ENCODE measurements at regions not wholly inside any gene's neighbourhood (a gene's known extent, or its start where the extent isn't known, plus 50 kb on each side); places are given as distances from the start of the nearest gene placed in this dataset.
"Not testable (repeated sequence)": the region's sequence is repeated elsewhere in the genome, so short reads cannot be mapped to it uniquely, and the experiment has no call there.

DNA sequence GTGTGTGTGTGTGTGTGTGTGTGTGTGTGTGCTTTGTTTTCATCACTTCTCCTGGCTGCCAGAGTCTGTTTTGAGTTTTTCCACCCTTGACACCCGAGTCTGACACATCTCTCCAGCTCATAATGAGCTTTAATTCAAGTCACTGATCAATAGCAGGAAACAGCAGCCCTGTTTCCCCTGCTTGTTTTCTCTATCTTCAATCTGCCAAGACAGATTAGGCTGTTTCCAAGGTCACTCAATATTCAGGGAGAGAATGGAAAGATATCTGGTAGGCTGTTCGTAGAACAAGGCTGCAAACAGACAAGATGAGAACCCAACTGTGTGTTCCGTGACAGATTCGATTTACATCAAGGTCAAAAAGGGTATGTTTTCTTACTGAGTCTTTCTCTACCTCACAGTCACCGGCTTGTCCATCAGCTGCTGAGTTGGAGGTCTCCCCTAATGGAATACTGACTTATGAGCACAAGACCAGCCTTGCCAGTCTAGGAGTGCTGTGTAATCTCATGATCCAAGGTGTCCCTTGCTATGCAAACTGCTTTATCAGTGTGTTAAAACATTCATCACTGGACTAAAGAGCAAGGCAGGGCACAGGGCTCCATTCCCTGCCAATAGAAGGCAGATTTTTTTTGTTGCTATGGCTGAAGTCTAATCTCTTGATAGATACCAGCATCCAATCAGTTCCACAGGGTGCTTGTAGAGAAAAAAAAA lies 187.9 kb upstream of the LMCD1 start:
- Histone ChIP-seq H3K4me1 (ENCODE audit: control insufficient read depth in 5 of 5, insufficient read depth in 5 of 5, low read length in 5 of 5) (peaks cover 0 to 1% (median 0%) of the 10 kb centered on the region in 5 donors), H3K27me3 (ENCODE audit: control insufficient read depth in 3 of 3, insufficient read depth in 3 of 3, low read length in 2 of 3) (no peaks in the 10 kb centered on the region), H3K36me3 (ENCODE audit: control insufficient read depth in 4 of 4, insufficient read depth in 4 of 4, low read length in 4 of 4) (no peaks in the 10 kb centered on the region), H3K4me3 (no peak overlapping the region), H3K9ac (ENCODE audit: insufficient read depth in 1 of 2, low read length in 2 of 2) (no peak overlapping the region), H3K9me3 (ENCODE audit: control insufficient read depth in 4 of 4, insufficient read depth in 3 of 4, low read length in 3 of 4) (no peaks in the 10 kb centered on the region), H3K27ac (ENCODE audit: low read depth in 1 of 2, low read length in 1 of 2) (no peak overlapping the region)
- TF ChIP-seq CTCF (IDR thresholded peaks at IDR 0.05; ENCODE audit: control extremely low read depth, extremely low read depth), result no peak
- ATAC-seq (ENCODE audit: insufficient read depth, low FRiP score), result no peak
- WGBS, 2 donors, result 66 to 84% methylated on average over 5 of the region's 5 CpGs
- DNase-seq, result no peak

DNA sequence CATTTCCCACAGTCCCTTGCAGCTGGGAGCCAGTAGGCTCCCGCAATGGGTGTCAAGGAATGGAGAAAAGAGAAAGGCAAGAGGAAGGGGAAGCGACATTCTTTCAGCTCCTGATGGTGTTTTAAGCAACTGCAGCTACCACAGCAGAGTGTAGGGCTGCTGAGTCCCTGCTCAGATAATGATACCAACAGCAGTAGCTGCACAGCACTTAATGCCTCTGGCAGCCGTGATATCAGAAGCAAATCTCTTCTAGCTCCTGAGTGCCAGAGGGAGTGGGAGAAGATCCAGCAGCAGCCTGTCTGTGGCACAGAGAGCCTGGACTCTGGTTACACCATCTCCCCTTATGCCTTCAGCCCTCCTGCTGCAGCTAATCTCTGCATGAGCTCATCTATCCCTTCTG lies 186.1 kb upstream of the LMCD1 start:
- not testable (repeated sequence) for ATAC-seq (ENCODE audit: insufficient read depth, low FRiP score); H3K27me3 ChIP-seq (ENCODE audit: control insufficient read depth in 3 of 3, insufficient read depth in 3 of 3, low read length in 2 of 3); DNase-seq; H3K27ac ChIP-seq (ENCODE audit: low read depth in 1 of 2, low read length in 1 of 2); H3K9ac ChIP-seq (ENCODE audit: insufficient read depth in 1 of 2, low read length in 2 of 2); H3K4me1 ChIP-seq (ENCODE audit: control insufficient read depth in 5 of 5, insufficient read depth in 5 of 5, low read length in 5 of 5); H3K9me3 ChIP-seq (ENCODE audit: control insufficient read depth in 4 of 4, insufficient read depth in 3 of 4, low read length in 3 of 4); H3K4me3 ChIP-seq; H3K36me3 ChIP-seq (ENCODE audit: control insufficient read depth in 4 of 4, insufficient read depth in 4 of 4, low read length in 4 of 4)
- WGBS, 2 donors, result 90 to 91% methylated on average over 3 of the region's 3 CpGs

GRCh38 chr3:8317661-8318649 lies 183.7 kb upstream of the LMCD1 start:
- DNase-seq, result peak in 1 of 3 donors; percentile 39

More at GRCh38 chr3:8317661-8318649, 183.7 kb upstream of the LMCD1 start:
- H3K27ac ChIP-seq (ENCODE audit: low read depth in 1 of 2, low read length in 1 of 2), result no peak overlapping the region
- H3K9ac ChIP-seq (ENCODE audit: insufficient read depth in 1 of 2, low read length in 2 of 2), result no peak overlapping the region
- 77 to 85% methylated on average over 8 of the region's 8 CpGs for WGBS, 2 donors
- H3K4me1 ChIP-seq (ENCODE audit: control insufficient read depth in 5 of 5, insufficient read depth in 5 of 5, low read length in 5 of 5), result peaks cover 0 to 1% (median 0%) of the 10 kb centered on the region in 5 donors
- no peaks in the 10 kb centered on the region for H3K9me3 ChIP-seq (ENCODE audit: control insufficient read depth in 4 of 4, insufficient read depth in 3 of 4, low read length in 3 of 4)
- no peak overlapping the region for H3K4me3 ChIP-seq
- TF ChIP-seq CTCF (IDR thresholded peaks at IDR 0.05; ENCODE audit: control extremely low read depth, extremely low read depth), result no peak
- no peaks in the 10 kb centered on the region for H3K36me3 ChIP-seq (ENCODE audit: control insufficient read depth in 4 of 4, insufficient read depth in 4 of 4, low read length in 4 of 4)
- H3K27me3 ChIP-seq (ENCODE audit: control insufficient read depth in 3 of 3, insufficient read depth in 3 of 3, low read length in 2 of 3), result no peaks in the 10 kb centered on the region
- no peak for ATAC-seq (ENCODE audit: insufficient read depth, low FRiP score)

Data from lung (tissue), 11 donors.